Esophagus squamous epithelium (tissue), 4 donors: ENCODE measurements at regions not wholly inside any gene's neighbourhood (a gene's known extent, or its start where the extent isn't known, plus 50 kb on each side); places are given as distances from the start of the nearest gene placed in this dataset.

ENCODE experiments used
- CTCF ChIP-seq, 6 experiments: fragments of 450-650 bp in 4 of 6; fragments of 200-600 bp in 2 of 6; sonication (generic) in 2 of 6; IDR thresholded peaks; one replicate each; pipeline ENCODE4 v1.5.1; 2016 to 2019; ENCODE audit warnings: antibody characterized with exemption in 6 of 6, mild to moderate bottlenecking in 4 of 6, moderate library complexity in 4 of 6
- POLR2A ChIP-seq, 4 donors: fragments of 450-650 bp; IDR thresholded peaks; one replicate each; pipeline ENCODE4 v1.6.1; 2017; ENCODE audit warnings: antibody characterized with exemption in 4 of 4, mild to moderate bottlenecking in 4 of 4, moderate library complexity in 3 of 4

- TF ChIP-seq CTCF (IDR thresholded peaks at IDR 0.05) (no peak), POLR2A (IDR thresholded peaks at IDR 0.05) (no peak)
Measured at GRCh38 chr1:191575746-191576145, 582.5 kb upstream of the RGS18 start.
